ENCODE measurements at regions not wholly inside any gene's neighbourhood (a gene's known extent, or its start where the extent isn't known, plus 50 kb on each side); places are given as distances from the start of the nearest gene placed in this dataset.

DNA sequence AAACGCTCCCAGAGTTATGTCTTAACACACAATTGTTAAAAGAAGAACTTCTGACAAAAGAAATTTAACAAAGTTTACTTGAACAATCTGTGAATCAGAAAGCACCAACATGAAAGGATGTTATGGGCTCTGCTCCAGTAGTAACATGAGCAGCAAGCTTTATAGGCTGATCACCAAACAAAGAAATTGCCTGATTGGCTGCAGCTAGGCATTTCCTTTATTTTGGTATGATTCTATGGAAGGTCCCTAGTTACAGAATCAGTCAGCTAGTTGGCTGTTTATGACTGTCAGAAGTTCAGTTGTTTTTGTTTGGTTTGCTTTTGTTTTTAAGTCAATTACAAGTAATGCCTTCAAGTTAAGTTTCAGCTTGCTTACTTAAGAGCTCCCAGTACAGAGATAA, 102.4 kb upstream of the SMC2 start:
- H3K4me1 ChIP-seq (replicated peaks): no peaks in the 10 kb centered on the region
- H3K27me3 ChIP-seq (replicated peaks): no peaks in the 10 kb centered on the region
- H3K4me3 ChIP-seq: no peak overlapping the region
- H3K27ac ChIP-seq: no peak overlapping the region
- no peak for DNase-seq (ENCODE audit: low read depth in 1 of 2, low spot score in 2 of 2)
- H3K9me3 ChIP-seq (replicated peaks): no peaks in the 10 kb centered on the region
- no peaks in the 10 kb centered on the region for H3K36me3 ChIP-seq

DNA sequence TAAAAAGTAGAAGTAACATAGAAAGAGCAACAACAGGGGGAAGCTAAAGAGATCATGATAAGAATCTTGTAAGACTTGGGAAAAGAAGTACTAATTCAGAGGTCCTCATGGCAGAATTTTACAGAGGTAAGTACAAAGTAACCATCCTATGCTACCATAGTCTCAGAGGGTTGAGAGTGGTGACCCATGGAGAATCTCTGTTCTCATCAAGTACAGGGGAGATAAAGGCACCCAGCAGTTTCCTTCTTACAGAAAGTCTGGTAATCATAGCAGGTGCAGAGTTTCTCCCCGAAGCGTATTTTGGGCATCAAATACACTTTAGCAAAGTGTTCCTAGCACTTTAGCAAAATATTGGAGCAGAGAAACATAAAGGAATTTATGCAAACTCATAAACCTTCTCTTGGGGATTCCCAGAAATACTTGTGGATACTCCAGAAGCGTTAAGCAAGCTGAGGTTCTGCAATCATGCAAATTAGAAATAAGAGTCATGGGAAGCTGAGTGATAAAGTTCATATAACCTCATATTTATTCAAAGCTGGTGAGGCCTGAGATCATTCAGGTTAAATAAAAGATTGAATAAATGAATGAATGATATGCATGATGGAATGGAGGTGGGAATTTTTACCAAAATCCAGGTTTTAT, 101.0 kb upstream of the SMC2 start:
- no peaks in the 10 kb centered on the region for H3K36me3 ChIP-seq
- no peaks in the 10 kb centered on the region for H3K4me1 ChIP-seq (replicated peaks)
- no peaks in the 10 kb centered on the region for H3K27me3 ChIP-seq (replicated peaks)
- DNase-seq (ENCODE audit: low read depth in 1 of 2, low spot score in 2 of 2): no peak
- no peak overlapping the region for H3K4me3 ChIP-seq
- H3K27ac ChIP-seq: no peak overlapping the region
- H3K9me3 ChIP-seq (replicated peaks): no peaks in the 10 kb centered on the region

DNA sequence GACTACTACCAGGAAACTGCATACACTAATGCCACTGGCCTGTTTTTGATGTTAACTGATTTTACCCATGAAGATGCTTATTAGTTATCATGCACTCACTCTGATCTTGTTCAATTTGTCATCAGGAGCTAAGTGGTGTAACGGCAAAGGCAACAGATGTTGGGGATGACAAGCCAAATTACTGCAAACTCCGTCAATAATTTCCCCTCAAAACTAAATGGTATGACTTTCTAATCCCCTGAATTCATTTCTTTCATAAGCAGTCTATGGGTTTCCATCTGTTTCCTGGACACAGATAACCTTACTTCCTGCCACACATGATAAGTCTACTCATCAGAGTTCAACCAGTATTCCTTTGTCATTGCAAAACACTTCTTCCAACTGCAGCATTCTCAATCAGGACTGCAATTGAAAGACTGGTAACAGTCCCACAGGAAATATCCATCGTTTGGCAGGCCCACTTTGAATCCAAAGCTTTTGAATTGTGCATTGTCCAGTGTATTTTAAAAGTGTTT, 96.2 kb upstream of the SMC2 start:
- Histone ChIP-seq H3K9me3 (replicated peaks) (no peaks in the 10 kb centered on the region), H3K27me3 (replicated peaks) (no peaks in the 10 kb centered on the region), H3K4me3 (no peak overlapping the region), H3K36me3 (no peaks in the 10 kb centered on the region), H3K27ac (no peak overlapping the region), H3K4me1 (replicated peaks) (no peaks in the 10 kb centered on the region)
- DNase-seq (ENCODE audit: low read depth in 1 of 2, low spot score in 2 of 2): no peak

DNA sequence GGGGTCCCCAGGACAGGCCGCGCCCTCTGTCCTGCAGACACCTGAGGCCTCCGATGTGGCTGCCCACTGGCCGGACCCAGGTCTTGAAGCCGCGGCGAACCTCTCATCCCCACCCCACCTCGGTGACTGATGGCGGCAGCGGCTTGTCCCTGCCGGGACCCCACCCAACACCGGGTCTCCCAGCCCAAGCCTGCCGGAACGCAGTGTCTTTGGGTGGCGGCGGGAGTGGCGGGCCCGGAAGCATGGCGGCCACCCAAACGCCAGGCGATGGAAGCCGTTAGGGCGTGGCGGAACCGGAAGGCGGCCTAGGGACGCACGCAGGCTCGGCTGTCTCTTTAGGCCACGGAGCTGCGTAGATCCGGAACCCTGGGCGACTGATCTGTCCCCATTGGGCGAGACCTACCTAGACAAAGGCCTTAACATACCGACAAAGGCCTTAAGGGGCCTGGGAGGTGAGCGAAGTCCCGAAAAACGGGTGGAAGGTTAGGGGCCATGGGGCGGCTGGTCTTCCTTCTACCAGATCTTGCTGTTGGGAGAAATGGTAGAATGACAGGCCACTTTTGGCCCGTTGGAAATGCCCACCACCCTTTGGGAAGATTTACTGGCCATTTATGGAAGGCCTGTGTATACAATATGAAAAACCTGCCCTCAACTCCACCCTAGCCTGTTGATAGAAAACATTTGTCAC, 94.6 kb upstream of the SMC2 start:
- no peak overlapping the region for H3K4me3 ChIP-seq
- H3K27ac ChIP-seq: no peak overlapping the region
- no peaks in the 10 kb centered on the region for H3K27me3 ChIP-seq (replicated peaks)
- no peak for DNase-seq (ENCODE audit: low read depth in 1 of 2, low spot score in 2 of 2)
- no peaks in the 10 kb centered on the region for H3K36me3 ChIP-seq
- H3K9me3 ChIP-seq (replicated peaks): no peaks in the 10 kb centered on the region
- H3K4me1 ChIP-seq (replicated peaks): no peaks in the 10 kb centered on the region

DNA sequence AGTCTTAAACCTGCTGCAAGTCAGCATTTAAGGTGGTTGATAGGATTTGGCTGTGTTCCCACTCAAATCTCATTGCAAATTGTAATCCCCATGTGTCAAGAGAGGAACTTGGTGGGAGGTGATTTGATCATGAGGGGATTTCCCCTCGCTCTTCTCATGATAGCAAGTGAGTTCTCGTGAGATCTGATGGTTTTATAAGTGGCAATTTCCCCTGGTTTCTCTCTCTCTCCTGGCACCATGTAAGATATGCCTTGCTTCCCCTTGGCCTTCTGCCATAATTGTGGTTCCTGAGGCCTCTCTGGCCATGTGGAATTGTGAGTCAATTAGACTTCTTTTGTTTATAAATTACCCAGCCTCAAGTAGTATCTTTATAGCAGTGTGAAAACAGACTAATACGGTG, 84.3 kb upstream of the SMC2 start:
- Histone ChIP-seq H3K9me3 (replicated peaks) (no peaks in the 10 kb centered on the region), H3K36me3 (no peaks in the 10 kb centered on the region), H3K27ac (no peak overlapping the region), H3K4me3 (no peak overlapping the region), H3K4me1 (replicated peaks) (no peaks in the 10 kb centered on the region), H3K27me3 (replicated peaks) (no peaks in the 10 kb centered on the region)
- no peak for DNase-seq (ENCODE audit: low read depth in 1 of 2, low spot score in 2 of 2)

DNA sequence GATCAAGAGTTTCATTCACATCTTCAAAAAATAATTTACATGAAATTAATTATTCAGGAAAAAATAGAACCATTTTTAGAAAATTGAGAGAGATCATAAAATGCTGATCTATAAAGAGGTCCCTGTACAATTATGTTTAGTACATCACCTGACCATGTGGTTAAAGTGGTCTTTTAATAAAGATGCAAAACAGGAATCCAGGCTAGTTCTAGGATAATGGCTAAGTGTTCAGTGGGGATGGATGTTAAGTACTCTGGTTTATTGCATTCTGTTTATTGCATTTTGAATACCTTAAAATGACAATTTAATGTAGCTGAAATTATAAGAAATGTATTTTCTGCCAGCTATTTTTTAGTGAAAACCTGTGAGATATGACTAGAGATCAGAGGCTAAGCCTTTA, 72.0 kb upstream of the SMC2 start:
- Histone ChIP-seq H3K27ac (no peak overlapping the region), H3K9me3 (replicated peaks) (no peaks in the 10 kb centered on the region), H3K4me1 (replicated peaks) (no peaks in the 10 kb centered on the region), H3K4me3 (no peak overlapping the region), H3K36me3 (no peaks in the 10 kb centered on the region), H3K27me3 (replicated peaks) (no peaks in the 10 kb centered on the region)
- no peak for DNase-seq (ENCODE audit: low read depth in 1 of 2, low spot score in 2 of 2)

DNA sequence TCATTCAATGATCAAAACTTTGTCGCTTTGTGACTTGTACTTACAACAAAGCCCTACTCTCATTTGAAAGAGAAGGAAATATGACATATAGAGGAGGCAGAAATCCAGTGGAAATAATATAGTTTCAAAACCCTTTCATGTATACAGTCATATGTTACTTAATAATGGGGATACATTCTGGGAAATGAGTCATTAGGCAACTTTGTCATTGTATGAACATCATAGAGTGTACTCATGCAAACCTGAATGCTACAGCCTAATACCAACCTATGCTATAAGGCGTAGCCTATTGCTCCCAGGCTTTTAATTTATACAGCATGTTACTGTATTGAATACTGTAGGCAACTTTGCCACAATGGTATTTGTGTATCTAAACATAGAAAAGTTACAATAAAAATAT, 69.0 kb upstream of the SMC2 start:
- Histone ChIP-seq H3K27ac (no peak overlapping the region), H3K36me3 (no peaks in the 10 kb centered on the region), H3K9me3 (replicated peaks) (no peaks in the 10 kb centered on the region), H3K27me3 (replicated peaks) (no peaks in the 10 kb centered on the region), H3K4me1 (replicated peaks) (no peaks in the 10 kb centered on the region), H3K4me3 (no peak overlapping the region)
- DNase-seq (ENCODE audit: low read depth in 1 of 2, low spot score in 2 of 2): no peak

DNA sequence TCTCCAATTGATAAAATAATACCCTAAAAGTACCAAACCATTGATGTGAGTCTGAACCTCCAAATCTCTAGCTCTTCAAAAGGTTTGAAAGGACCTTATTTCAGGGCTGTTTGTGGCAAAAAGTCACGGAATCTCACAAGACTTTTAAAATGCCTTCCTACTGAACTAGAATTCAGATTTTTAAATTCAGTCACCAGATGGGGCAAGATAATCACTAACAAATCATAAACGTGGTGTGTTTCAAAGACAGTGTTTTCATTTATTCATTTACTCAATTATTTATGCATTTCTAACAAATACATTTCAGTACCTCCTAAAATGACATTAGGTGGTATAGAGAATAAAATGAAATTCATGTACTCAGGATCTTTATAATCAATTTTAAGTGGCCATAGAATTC, 68.2 kb upstream of the SMC2 start:
- H3K4me1 ChIP-seq (replicated peaks): no peaks in the 10 kb centered on the region
- no peaks in the 10 kb centered on the region for H3K36me3 ChIP-seq
- H3K4me3 ChIP-seq: no peak overlapping the region
- no peak overlapping the region for H3K27ac ChIP-seq
- H3K27me3 ChIP-seq (replicated peaks): no peaks in the 10 kb centered on the region
- DNase-seq (ENCODE audit: low read depth in 1 of 2, low spot score in 2 of 2): no peak
- no peaks in the 10 kb centered on the region for H3K9me3 ChIP-seq (replicated peaks)

DNA sequence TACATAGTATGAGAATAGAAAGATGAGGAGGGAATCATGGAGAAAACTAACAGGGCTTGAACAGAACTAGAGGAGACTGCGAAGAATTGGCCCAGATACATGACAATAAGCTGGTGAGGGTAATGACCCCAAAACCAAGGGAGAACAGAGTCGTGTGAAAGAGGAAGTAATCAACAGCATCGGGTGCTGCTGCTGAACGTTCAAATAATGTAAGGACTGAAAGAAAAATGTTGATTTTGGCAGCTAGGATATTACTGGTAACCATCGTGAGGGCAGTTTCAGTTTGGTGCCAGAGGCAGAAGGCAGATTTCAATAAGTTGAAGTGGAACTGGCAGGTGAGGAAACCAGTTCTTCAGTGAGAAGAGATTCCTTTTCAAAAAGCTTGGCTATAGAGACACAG, 66.8 kb upstream of the SMC2 start:
- no peaks in the 10 kb centered on the region for H3K4me1 ChIP-seq (replicated peaks)
- H3K9me3 ChIP-seq (replicated peaks): no peaks in the 10 kb centered on the region
- no peaks in the 10 kb centered on the region for H3K27me3 ChIP-seq (replicated peaks)
- H3K36me3 ChIP-seq: no peaks in the 10 kb centered on the region
- no peak overlapping the region for H3K27ac ChIP-seq
- no peak overlapping the region for H3K4me3 ChIP-seq
- no peak for DNase-seq (ENCODE audit: low read depth in 1 of 2, low spot score in 2 of 2)

DNA sequence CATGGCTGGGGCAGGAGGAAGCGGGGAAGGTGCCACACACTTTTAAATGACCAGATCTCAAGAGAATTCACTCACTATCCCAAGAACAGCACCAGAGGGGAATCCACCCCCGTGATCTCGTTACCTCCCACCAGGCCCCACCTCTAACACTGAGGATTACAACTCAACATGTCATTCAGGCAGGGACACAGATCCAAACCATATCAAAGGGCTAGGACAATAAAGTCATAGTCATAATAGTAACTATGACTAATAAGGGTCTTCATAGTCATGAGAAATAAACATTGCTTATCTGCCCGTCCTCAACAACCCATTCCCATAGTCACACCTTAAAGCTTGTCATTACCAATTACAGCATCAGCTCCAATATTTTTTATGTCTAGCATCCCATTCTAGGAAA, 65.3 kb upstream of the SMC2 start:
- Histone ChIP-seq H3K4me1 (replicated peaks) (no peaks in the 10 kb centered on the region), H3K9me3 (replicated peaks) (no peaks in the 10 kb centered on the region), H3K27ac (no peak overlapping the region)

More for the DNA sequence above, 65.3 kb upstream of the SMC2 start:
- DNase-seq (ENCODE audit: low read depth in 1 of 2, low spot score in 2 of 2): no peak
- no peak overlapping the region for H3K4me3 ChIP-seq
- H3K27me3 ChIP-seq (replicated peaks): peaks cover 5% of the 10 kb centered on the region; the same call in 1 of the 2 replicates
- H3K36me3 ChIP-seq: no peaks in the 10 kb centered on the region

Measured in SJSA1 (cell line).